Loucy (cell line): ENCODE measurements at regions not wholly inside any gene's neighbourhood (a gene's known extent, or its start where the extent isn't known, plus 50 kb on each side); places are given as distances from the start of the nearest gene placed in this dataset.

ENCODE experiments used
- H2AFZ ChIP-seq: fragments of 200-600 bp; sonication (generic); 2 replicates; pipeline ENCODE4 v1.6.0; 2016; ENCODE audit warnings: antibody characterized with exemption, mild to moderate bottlenecking, low read length, moderate library complexity
- H3F3A ChIP-seq: fragments of 200-600 bp; 2 replicates; pipeline ENCODE4 v1.6.0; 2016; ENCODE audit warnings: antibody characterized with exemption, low read depth, mild to moderate bottlenecking
- H3K27me3 ChIP-seq: fragments of 200-600 bp; sonication (generic); 2 replicates; pipeline ENCODE4 v1.6.1; 2014; ENCODE audit warnings: low read length, mild to moderate bottlenecking; ENCODE audit not compliant: insufficient read depth, poor library complexity, severe bottlenecking
- H3K36me3 ChIP-seq: fragments of 200-600 bp; sonication (generic); 2 replicates; pipeline ENCODE4 v1.6.1; 2016; ENCODE audit warnings: low read length; ENCODE audit not compliant: insufficient read depth
- H3K4me1 ChIP-seq: fragments of 200-600 bp; sonication (generic); 2 replicates; pipeline ENCODE4 v1.5.1; 2014; ENCODE audit warnings: low read length, mild to moderate bottlenecking; ENCODE audit not compliant: insufficient read depth, poor library complexity, severe bottlenecking
- H3K4me2 ChIP-seq: fragments of 200-600 bp; sonication (generic); 2 replicates; pipeline ENCODE4 v1.6.0; 2014; ENCODE audit warnings: antibody characterized with exemption, low read length, low read depth, mild to moderate bottlenecking; ENCODE audit not compliant: poor library complexity, severe bottlenecking
- H3K4me3 ChIP-seq: fragments of 200-600 bp; sonication (generic); 2 replicates; pipeline ENCODE4 v1.5.1; 2014; ENCODE audit warnings: low read length, mild to moderate bottlenecking, mixed read lengths; ENCODE audit not compliant: poor library complexity, severe bottlenecking
- H3K79me2 ChIP-seq: fragments of 200-600 bp; sonication (generic); 2 replicates; pipeline ENCODE4 v1.6.1; 2014; ENCODE audit warnings: low read length; ENCODE audit not compliant: insufficient read depth
- H3K9ac ChIP-seq: fragments of 200-600 bp; sonication (generic); 2 replicates; pipeline ENCODE4 v1.6.0; 2014; ENCODE audit warnings: mild to moderate bottlenecking, low read depth, low read length, moderate library complexity; ENCODE audit not compliant: poor library complexity, severe bottlenecking
- H3K9me2 ChIP-seq: fragments of 200-600 bp; sonication (generic); replicated peaks from 2 replicates; pipeline ENCODE4 v1.6.1; 2016; ENCODE audit warnings: low read depth, low read length, mixed read lengths
- H3K9me3 ChIP-seq: fragments of 200-600 bp; sonication (generic); 2 replicates; pipeline ENCODE4 v1.6.1; 2014; ENCODE audit warnings: mild to moderate bottlenecking, antibody characterized with exemption, low read length, low read depth; ENCODE audit not compliant: insufficient read depth
- H4K20me1 ChIP-seq: fragments of 200-600 bp; sonication (generic); 2 replicates; pipeline ENCODE4 v1.6.0; 2014; ENCODE audit warnings: antibody characterized with exemption, low read length, mild to moderate bottlenecking; ENCODE audit not compliant: insufficient read depth, poor library complexity, severe bottlenecking
- CTCF ChIP-seq: fragments of 200-600 bp; sonication (generic); conservative IDR thresholded peaks from 2 replicates; pipeline ENCODE4 v1.5.1; 2014; ENCODE audit warnings: mild to moderate bottlenecking, antibody characterized with exemption, low read length
- EZH2phosphoT487 ChIP-seq: fragments of 200-600 bp; IDR thresholded peaks from 2 replicates; pipeline ENCODE4 v1.6.1; 2018; ENCODE audit warnings: antibody characterized with exemption, mild to moderate bottlenecking, moderate library complexity, borderline replicate concordance

GRCh38 chr5:9712506-9712905 lies 82.4 kb upstream of the TAS2R1 start:
- TF ChIP-seq EZH2phosphoT487 (no peak), CTCF (no peak)
- Histone ChIP-seq H3K27me3 (no peaks in the 10 kb centered on the region), H2AFZ (no peak overlapping the region), H3K9me2 (no peaks in the 10 kb centered on the region), H3K36me3 (no peaks in the 10 kb centered on the region), H3K79me2 (no peaks in the 10 kb centered on the region), H3K9ac (no peak overlapping the region), H3K9me3 (no peaks in the 10 kb centered on the region), H4K20me1 (no peaks in the 10 kb centered on the region), H3F3A (no peaks in the 10 kb centered on the region), H3K4me2 (no peak overlapping the region), H3K4me1 (no peaks in the 10 kb centered on the region), H3K4me3 (no peak overlapping the region)

- H3K9ac ChIP-seq = no peak overlapping the region
- H3K4me3 ChIP-seq = no peak overlapping the region
- no peaks in the 10 kb centered on the region for H3K36me3 ChIP-seq
- H3K79me2 ChIP-seq = no peaks in the 10 kb centered on the region
- no peak for TF ChIP-seq CTCF
- no peak for TF ChIP-seq EZH2phosphoT487
- H3K4me1 ChIP-seq = no peaks in the 10 kb centered on the region
- H4K20me1 ChIP-seq = no peaks in the 10 kb centered on the region
- no peak overlapping the region for H2AFZ ChIP-seq
- no peaks in the 10 kb centered on the region for H3F3A ChIP-seq
- no peaks in the 10 kb centered on the region for H3K9me3 ChIP-seq
- no peak overlapping the region for H3K4me2 ChIP-seq
- H3K27me3 ChIP-seq = no peaks in the 10 kb centered on the region
- H3K9me2 ChIP-seq = no peaks in the 10 kb centered on the region
These were observed 79.9 kb upstream of the TAS2R1 start for GRCh38 chr5:9710069-9710468.

GRCh38 chr5:9707732-9708462 lies 77.7 kb upstream of the TAS2R1 start:
- Histone ChIP-seq H3K9ac (no peak overlapping the region), H3F3A (no peaks in the 10 kb centered on the region), H3K4me2 (no peak overlapping the region), H3K4me1 (no peaks in the 10 kb centered on the region), H3K79me2 (no peaks in the 10 kb centered on the region), H4K20me1 (no peaks in the 10 kb centered on the region), H3K9me3 (no peaks in the 10 kb centered on the region), H3K9me2 (no peaks in the 10 kb centered on the region), H3K27me3 (no peaks in the 10 kb centered on the region), H3K4me3 (no peak overlapping the region), H2AFZ (no peak overlapping the region), H3K36me3 (no peaks in the 10 kb centered on the region)
- TF ChIP-seq EZH2phosphoT487 = no peak
- no peak for TF ChIP-seq CTCF
